ENCODE measurements at regions not wholly inside any gene's neighbourhood (a gene's known extent, or its start where the extent isn't known, plus 50 kb on each side); places are given as distances from the start of the nearest gene placed in this dataset.

GRCh38 chr13:33767140-33767539, 50.8 kb upstream of the RFC3 start:
- no peaks in the 10 kb centered on the region for H3K4me1 ChIP-seq (ENCODE audit: control insufficient read depth, insufficient read depth, low read length)
- H3K36me3 ChIP-seq (ENCODE audit: control insufficient read depth, insufficient read depth, low read length) = no peaks in the 10 kb centered on the region
- no peak overlapping the region for H3K27ac ChIP-seq (ENCODE audit: low read length)
- ChIA-PET POLR2A (interaction anchor here (0.7 kb wide), 1 partner anchor 243 kb away, joined by 3 read pairs; no protein-coding TSS in a partner anchor), CTCF (no interaction called here)
- H3K4me3 ChIP-seq (ENCODE audit: low read depth in 2 of 2, low read length in 2 of 2) = no peak overlapping the region
- TF ChIP-seq TCF7L2 (IDR thresholded peaks at IDR 0.05; ENCODE audit: low read depth, low read length) (no peak), CTCF (IDR thresholded peaks at IDR 0.05) (no peak), SIN3A (IDR thresholded peaks at IDR 0.05; ENCODE audit: borderline replicate concordance, insufficient read depth, low read depth, low read length) (no peak), POLR2AphosphoS5 (IDR thresholded peaks at IDR 0.05; ENCODE audit: low read depth, low read length) (no peak), REST (IDR thresholded peaks at IDR 0.05; ENCODE audit: insufficient read depth in 1 of 2, low read depth in 2 of 2, low read length in 1 of 2) (no peak)
- ATAC-seq (no peak), DNase-seq (ENCODE audit: low read depth, low spot score) (no peak)
- BruUV-seq (replicated peaks) = no TSS peak
- intact Hi-C loops (cut with micrococcal nuclease; ENCODE audit: unreplicated experiment) = no loop called here
- in situ Hi-C loops (cut with HindIII; ENCODE audit: low pct_unique_long_range_greater_than_20kb, low sequenced_read_pairs) = no loop called here
- no peaks in the 10 kb centered on the region for H3K27me3 ChIP-seq (ENCODE audit: control insufficient read depth, insufficient read depth, low read length)
- H3K9me3 ChIP-seq (ENCODE audit: control insufficient read depth, insufficient read depth, low read depth, low read length) = no peaks in the 10 kb centered on the region

Measured in Panc1 (cell line).